GM21360 (cell line): ENCODE measurements at regions not wholly inside any gene's neighbourhood (a gene's known extent, or its start where the extent isn't known, plus 50 kb on each side); places are given as distances from the start of the nearest gene placed in this dataset.

Experiments used
- ATAC-seq: cut with Tn5 transposase; IDR thresholded peaks from one replicate; pipeline ENCODE4 v1.9.1; 2021; ENCODE audit warnings: mild to moderate bottlenecking, moderate library complexity; ENCODE audit not compliant: unreplicated experiment

DNA sequence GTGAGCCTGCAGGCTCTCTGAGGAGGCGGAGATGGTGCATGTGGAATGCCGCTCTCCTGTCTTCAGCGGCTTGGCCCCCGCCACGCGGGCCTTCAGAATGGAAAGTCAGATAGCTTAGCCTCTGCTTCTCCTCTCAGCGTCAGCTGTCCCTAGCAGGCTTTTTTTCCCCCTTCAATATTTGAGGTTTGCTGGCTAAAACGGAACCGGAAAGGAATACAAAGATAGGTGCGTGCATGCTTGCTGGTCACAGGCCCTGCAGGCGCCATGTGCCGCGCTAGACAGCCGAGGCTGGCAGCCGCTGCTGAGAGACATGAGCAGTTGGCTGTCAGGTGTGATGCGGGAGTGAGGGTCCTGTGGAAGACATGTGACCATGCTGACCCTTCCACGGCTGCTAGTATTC is 161.2 kb upstream of the COBL start:
- no peak for ATAC-seq

DNA sequence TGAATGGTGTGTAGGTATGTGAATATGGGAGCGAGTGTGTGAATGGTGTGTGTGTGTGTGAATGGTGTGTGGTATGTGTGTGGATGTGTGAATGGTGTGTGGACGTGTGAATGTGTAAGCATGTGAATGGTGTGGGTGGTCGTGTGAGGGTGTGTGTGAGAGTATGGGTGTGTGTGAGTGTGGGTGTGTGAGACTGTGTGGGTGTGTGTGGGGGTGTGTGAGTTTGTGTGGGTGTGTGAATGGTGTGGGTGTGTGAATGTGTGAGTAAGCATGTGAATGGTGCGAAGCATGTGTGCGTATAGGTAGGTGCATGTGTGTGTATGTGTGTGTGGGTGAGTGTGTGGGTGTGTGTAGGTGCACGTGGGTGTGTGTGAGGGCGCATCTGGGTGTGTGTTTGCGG is 160.7 kb upstream of the COBL start:
- no peak for ATAC-seq

DNA sequence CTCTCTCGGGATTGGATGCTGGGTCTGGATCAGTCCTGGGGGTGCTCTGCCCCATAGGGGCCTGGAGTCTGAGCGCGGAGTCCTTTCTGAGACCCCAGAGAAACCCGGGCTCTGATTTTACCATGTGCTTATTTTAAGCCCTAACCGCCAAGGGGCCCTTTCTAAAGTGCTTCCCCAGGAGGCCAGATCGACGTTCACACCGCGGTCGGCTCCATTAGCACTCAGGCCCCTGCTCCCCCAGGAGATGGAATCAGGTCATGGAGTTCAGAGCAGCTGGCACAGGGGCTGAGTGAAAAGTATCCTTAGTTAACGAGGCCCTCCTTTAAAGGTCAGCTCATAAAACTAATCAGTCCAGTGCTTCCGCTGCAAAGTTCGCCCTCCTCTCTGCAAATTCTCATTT is 159.4 kb upstream of the COBL start:
- ATAC-seq, result no peak

DNA sequence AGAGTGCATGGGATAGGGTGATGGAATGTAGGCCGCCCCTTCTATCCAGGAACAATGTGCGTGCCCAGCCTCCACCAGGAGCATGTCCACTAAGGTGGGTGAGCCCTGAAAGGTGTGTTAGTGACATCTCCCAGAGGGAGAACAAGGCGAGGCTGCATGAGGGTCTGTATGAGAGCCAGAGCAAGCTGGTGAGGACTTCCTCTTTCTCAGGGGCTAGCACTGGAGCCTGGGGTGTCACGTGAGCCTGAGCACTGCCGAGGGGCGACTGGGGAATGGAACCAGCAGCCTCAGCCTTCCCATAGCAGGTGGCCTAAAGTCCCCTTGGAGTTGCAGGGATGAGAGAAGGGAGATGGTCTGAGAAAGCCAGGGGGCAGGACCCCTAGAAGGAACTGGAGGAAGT is 156.3 kb upstream of the COBL start:
- ATAC-seq, result no peak

DNA sequence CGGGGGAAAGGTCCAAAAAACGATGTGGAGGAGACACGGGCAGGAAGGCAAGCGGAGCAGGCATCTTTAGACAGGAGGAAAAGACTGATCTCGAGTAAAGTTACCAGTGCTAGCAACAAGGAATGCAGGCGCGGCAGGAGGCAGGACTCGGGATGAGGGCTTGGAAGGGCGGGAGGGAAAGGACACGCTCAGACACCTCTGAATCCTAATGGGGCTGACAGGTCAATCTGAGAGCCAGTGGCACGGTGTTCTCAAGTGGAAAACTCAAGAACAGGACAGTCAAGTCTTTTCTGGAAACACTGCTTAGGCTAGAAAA is 155.3 kb upstream of the COBL start:
- ATAC-seq, result no peak

DNA sequence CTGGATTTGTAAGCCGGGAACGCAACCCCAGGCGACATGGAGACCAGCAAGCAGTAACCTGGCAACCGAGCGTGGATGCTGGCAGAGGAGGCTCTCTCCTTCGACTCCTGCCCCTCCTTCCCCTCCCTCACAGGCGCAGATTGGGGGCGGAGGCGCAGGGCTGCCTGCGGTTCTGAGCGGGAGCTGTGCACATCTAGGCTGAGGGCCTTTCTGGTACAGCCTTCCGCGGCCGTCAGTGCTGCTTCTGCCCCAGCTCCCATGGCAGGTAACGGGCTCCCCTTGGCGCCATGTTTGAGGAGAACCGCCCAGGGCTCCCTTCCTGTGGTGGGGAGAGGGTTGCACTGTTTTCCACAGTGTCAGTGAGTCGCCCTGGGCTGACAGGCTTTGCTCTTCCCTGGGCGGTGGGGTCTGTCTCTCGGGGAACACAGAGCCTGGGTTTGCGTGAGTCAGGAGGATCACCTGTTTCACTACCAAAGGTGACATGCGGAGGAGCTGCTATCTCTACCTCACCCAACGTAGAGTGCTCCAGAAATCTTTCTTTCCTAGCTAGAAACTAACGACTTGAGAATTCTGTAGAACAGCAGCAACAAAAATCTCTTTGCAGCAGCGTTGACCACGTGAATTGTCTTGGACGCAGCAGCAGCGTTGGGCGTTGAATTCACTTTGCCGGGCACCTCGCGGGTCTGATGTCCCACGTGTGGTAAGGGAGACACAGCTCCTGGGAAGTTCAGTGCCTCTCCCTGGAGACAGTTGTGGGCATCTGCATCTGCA is 154.8 kb upstream of the COBL start:
- ATAC-seq, result no peak

DNA sequence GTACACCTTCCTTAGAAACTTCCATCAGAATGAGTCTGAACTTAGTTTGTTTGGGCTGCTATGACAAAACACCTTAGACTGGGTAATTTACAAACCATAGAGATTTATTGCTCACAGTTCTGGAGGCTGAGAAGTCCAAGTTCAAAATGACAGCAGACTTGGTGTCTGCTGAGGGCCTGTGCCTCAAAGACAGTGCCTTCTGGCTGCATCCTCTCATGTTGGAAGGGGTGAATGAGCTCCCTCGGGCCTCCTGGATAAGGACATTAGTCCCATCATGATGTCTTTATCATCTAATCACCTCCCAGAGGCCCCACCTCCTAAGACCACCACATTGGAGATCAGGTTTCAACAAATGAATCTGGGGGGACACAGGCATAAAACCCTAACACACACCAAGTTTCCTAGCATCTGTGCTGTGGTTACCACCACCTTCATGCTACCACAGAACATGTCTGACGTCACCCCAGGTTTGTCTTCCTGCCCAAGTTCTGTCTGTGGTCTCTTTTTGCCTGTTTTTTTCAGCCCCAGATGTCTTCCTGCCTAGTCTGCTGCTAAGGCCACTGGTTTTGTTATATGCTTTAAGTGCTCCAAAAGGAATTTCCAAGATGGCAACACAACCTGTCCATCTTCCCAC is 150.9 kb upstream of the COBL start:
- ATAC-seq, result no peak

DNA sequence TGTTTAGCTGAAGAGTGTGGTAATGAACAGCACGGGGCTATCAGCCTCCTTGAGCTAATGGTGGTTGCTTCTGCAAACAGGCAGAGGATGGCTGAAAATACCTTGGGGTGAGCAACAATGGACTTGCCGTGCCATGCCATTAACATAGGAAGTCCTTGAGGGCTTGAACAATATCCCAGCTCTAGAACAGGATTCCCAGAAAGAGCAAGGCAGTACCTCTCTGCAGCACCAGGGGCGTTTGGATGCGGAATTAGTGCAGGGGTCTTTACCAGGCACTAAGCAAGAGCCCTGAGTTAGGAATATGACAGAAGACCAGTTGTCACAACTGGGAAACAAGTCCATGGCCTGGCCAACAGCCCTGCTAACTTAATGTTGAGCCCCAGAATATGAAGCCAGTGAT is 143.2 kb upstream of the COBL start:
- ATAC-seq, result no peak

DNA sequence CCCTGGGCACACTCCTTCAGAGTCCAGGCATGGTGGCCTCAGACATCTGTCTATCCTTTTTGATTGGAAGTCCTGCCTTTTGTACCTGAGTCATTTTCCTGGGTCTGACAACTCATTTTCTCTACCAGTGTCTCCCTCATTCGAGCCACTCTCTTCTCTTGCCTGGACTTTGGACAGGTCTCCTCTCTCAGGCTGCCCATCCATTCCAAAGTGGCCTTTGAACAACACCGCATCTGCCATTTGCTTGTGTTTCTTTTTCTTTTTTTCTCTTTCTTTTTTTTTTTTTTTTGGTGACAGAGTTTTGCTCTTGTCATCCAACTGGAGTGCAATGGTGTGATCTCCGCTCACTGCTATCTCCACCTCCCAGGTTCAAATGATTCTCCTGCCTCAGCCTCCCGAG is 142.1 kb upstream of the COBL start:
- no peak for ATAC-seq

DNA sequence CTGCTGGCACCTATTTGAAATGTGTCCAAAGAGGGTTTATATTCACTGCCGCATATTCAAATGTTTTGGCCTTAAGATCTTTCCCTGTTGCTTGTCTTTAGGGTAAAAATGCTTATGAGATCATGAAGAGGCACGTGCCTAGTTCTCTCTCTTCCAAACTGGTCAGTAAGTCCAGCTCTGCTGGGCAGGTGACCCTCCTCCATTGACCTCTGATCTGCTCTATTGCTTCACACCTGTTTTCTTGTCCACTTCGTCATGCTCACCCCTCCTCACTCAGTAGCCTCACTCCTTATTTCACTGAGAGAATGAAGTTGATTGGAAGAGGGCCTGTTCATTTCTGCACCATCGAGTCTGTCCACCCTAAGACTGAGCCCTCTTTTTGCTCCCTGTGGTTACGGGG is 140.5 kb upstream of the COBL start:
- ATAC-seq, result no peak

DNA sequence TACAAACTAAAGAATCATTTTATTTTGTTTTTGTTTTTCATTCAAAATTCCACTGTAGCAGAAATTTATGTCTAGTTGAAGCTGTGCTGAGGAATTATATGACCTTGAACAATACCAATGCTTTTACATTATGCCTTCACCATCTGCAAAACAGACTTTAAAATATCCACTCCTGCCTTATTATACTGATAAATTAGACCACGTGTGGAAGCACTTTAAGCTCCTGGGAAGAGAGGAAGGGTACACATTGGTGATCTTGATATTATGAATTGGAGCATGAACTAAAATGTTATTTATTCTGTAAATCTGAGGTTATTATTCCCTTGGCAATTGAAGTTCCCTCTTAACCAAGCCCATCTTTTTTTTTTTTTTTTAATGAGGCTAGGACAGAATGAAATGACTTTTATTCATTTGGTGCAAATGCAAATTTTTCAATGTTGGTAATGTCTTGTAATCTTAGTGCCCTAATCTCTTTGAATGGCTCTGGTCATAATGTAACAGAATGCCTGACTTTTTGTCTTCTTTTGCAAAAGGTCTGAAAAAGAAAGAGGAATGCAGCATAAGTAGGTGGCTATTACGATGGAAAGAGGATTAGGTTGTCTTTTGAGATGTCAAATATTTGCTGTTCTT is 139.9 kb upstream of the COBL start:
- ATAC-seq, result no peak

DNA sequence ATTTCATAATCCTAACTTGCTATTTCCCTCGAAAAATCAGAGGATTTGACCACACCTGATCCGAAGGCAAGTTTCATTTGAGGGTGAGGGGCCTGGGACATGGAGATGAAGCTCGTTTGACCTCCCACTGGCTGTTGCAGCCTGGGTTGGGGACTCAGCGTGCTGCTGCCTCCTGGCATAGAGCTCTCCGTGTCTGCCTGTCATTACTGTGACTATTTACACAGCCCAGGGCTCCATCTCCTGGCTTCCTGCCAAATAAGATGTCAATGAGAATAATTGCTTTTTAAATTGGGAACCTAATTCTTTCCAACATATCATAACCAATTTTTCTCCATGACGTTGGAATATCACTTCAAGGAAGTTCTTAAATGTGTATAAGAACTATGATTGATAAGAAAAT is 139.3 kb upstream of the COBL start:
- ATAC-seq, result no peak

DNA sequence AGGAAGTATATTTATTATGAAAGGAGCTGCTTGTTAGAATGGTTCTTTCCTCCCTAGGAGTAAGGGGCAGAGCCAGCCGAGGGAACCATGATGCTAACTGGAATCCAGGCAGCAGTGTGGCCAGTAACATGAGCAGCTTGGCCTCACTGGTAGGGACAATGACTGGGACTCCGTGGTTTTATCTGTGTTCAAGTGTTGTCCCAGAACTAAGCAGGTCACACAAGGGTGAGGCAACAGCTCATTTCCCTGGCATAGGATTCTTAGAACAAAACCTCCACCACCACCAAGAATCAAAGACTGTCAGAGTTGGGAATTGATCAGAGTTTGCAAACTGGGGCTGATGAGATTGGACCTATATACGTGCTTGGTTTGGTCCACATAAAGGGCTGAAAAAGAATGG is 138.9 kb upstream of the COBL start:
- no peak for ATAC-seq

DNA sequence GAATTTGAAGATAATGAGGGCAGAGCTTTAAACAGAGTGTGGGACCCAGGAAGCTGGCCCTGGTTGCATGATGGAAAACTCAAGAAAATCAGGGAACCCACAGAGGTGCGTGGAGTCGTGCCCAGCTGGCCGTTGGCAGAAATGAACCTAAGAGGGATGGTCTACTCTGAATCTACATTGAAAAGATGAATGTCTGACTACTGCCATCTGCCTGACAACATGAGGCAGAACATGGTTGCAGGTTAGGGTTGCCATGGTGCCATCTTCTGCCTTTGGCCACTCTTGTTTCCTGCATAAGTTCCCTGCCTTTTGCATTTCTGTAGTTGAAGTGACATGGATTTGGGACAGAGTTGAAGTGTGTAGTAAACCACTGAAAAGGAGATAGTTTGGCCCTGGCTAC is 138.5 kb upstream of the COBL start:
- no peak for ATAC-seq

DNA sequence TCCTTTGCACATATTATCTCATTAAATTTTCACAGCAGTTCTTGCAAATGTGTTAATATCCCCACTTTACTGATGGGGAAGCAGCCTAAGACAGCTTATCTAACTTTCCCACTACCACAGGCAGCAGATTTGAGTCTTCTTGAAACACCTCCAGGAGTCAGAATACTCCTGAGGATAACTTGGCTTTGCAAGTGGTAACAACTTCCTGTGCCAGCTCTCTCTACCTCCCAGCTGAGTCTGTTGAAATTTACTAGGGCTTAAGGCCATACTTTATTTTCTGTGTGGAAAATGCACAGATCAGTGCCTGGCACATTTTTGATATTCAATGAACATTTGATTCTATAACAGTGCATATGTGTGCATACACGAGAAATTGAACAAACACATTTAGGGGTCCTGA is 136.1 kb upstream of the COBL start:
- ATAC-seq, result no peak

DNA sequence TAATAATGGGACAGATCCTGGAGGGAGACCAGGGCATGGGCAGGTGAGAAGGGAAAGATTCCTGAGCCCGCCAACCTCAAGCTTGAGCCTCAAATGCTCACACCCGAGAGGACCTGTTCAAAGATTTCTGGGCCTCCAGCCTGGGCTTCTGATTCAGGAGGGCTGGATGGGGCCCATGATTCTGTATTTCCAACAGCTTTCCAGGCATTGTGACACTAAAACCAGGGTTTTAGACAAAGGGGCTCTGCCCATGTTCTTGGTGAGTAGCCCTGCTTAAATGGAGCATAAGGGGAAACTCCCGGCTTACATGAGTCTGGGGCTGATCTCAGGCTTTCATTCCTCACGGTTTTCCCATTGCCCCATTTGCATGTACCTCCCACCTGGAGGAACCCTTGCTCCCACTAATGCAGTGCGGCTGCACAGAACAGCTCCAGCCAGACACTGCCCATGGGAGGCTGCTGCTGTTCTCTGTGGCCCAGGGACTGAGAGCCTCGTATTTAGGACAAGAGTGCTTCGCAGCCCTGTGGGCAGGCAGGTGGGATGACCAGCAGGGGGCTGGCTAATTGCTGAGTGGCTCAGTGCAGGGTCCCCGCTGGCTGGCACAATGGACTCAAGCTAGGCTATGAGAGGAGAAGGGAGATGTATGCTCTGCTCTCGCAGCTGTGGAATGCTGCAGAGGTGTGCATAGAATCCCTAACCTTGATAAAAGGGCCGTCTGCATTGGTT is 135.3 kb upstream of the COBL start:
- no peak for ATAC-seq

DNA sequence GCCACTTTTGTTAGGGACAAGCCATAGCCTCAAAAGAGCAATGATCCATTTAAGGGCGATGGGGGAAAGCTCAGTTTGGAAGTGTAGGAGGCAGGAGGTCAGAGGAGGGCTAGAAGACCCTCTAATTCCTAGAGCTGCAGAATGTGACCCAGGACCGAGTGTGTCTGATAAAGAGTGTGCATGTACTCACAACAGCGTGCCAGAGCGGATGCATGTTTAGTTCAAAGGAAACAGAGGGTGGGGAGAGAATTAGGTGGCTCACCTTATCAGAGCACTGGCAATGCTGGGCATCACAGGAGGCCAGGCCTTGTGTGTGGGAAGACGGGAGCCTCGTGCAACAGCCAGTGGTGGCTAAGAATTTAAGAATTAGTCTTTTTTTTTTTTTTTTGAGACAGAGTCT is 133.9 kb upstream of the COBL start:
- ATAC-seq, result no peak

DNA sequence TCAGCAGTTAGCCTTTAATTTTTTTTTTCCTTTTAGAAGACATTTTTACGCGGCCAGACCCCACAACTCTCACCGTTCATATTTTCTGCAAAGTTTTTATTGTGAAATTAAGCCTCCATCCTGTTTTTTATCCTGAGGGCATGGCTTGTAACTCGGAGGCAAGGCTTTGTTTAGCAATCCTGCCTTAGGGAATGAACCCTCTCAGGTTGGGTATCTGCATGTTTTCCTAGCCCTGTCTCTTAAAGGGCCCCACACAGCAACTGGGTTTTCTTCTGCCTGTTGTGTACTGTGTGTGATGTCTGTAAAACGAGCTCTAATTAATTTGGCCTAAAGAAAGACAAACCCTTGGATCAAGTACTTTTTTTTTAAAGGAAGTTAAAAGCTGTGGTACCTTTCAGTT is 130.2 kb upstream of the COBL start:
- no peak for ATAC-seq

DNA sequence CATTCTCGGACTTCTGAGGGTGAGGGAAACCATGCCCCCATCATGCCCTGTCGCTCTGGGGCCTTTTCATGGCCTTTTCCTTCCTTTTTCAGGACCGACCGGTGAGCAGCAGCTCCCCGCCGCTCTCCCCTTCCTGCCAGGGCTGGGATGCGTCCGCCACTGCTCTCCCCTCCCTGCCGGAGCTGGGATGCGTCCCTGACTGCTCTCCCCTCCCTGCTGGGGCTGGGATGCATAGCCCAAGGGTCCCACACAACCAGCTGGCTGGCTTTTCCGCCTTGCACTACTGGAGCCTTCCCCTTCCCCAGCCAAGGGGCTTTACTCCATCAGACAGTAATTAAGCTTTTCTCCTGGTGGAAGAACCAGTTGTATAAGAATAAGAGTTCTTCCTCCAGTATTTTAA is 129.7 kb upstream of the COBL start:
- no peak for ATAC-seq

DNA sequence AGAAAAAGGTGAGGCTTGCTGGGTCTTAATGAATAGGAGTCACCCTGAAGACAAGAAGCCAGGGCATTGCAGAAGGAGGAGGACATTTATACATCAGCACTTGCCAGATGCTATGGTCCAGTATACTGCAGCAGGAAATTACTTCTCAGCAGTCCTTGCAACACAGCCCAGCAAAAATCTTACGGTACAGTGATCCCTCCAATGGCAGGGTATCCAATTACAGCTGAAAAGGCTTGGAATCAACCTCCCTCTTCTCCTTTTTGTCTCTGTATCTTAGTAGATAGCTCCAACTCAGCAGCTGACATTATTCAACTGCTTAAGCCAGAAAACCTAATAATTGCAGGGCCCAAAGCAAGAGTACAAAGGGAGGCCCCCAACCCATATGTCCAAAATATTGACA is 128.3 kb upstream of the COBL start:
- no peak for ATAC-seq

DNA sequence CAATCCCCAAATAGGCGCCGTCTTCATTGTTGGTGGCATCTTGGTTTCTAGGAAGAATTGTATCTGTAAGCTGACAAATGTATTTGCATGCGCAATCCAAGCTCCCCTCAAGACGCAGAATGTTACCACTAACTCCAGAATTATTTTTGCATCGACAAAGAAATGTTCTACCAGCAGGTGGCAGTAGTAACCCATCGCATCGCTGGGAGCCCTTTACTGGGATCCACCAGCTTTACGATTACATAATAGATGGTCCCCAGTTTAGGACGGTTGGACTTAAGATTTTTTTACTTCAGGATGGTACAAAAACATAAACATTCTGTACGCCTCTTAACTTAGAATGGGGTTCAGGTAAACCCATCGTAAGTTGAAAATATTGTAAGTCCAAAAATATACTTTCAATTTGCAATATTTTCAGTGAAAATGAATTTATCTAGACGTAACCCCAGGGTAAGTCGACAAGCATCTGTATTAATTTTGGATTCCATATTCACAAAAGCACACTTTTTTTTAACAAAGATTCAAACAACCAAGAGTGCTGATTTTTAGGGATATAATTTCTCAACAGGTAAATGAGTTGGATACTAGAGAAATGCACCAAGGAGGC is 114.0 kb upstream of the COBL start:
- ATAC-seq, result no peak
